Endothelial cell of umbilical vein (primary cell): ENCODE measurements at regions not wholly inside any gene's neighbourhood (a gene's known extent, or its start where the extent isn't known, plus 50 kb on each side); places are given as distances from the start of the nearest gene placed in this dataset.

Source experiments
- EZH2 ChIP-seq: IDR thresholded peaks from 2 replicates; pipeline ENCODE4 v1.6.1; 2012; ENCODE audit warnings: borderline replicate concordance, low read depth, mild to moderate bottlenecking, moderate library complexity, low read length, inconsistent platforms; ENCODE audit not compliant: severe bottlenecking
- GATA2 ChIP-seq: IDR thresholded peaks from 2 replicates; pipeline ENCODE4 v1.7.0; 2011; ENCODE audit warnings: low read depth, mild to moderate bottlenecking, moderate library complexity, mixed read lengths, low read length; ENCODE audit not compliant: insufficient read length, insufficient read depth
- JUN ChIP-seq: IDR thresholded peaks from 2 replicates; pipeline ENCODE4 v1.6.1; 2011; ENCODE audit warnings: borderline replicate concordance, low read depth; ENCODE audit not compliant: insufficient read length, insufficient read depth
- POLR2A ChIP-seq: IDR thresholded peaks from 2 replicates; pipeline ENCODE4 v1.6.1; 2012; ENCODE audit warnings: low read depth, mild to moderate bottlenecking, control low read depth, low read length
- POLR2AphosphoS5 ChIP-seq: IDR thresholded peaks from 2 replicates; pipeline ENCODE4 v1.6.1; 2012; ENCODE audit warnings: low read depth, mild to moderate bottlenecking, control low read depth, low read length, moderate library complexity; ENCODE audit not compliant: insufficient read depth
- TF ChIP-seq, protein P1 (sequence below), 2 donors: IDR thresholded peaks; 1 replicate in 1 of 2; 2 replicates in 1 of 2; pipeline ENCODE4 v1.5.1; 2011; ENCODE audit warnings: low read length in 2 of 2, mild to moderate bottlenecking in 2 of 2, moderate library complexity in 2 of 2, control low read depth in 1 of 2, inconsistent platforms in 1 of 2, low read depth in 1 of 2; ENCODE audit not compliant: insufficient read depth in 1 of 2; ENCODE audit errors: extremely low read depth in 1 of 2
- TF ChIP-seq, protein P2 (sequence below): IDR thresholded peaks from 2 replicates; pipeline ENCODE4 v1.6.1; 2011; ENCODE audit not compliant: insufficient read depth, insufficient read length

DNA sequence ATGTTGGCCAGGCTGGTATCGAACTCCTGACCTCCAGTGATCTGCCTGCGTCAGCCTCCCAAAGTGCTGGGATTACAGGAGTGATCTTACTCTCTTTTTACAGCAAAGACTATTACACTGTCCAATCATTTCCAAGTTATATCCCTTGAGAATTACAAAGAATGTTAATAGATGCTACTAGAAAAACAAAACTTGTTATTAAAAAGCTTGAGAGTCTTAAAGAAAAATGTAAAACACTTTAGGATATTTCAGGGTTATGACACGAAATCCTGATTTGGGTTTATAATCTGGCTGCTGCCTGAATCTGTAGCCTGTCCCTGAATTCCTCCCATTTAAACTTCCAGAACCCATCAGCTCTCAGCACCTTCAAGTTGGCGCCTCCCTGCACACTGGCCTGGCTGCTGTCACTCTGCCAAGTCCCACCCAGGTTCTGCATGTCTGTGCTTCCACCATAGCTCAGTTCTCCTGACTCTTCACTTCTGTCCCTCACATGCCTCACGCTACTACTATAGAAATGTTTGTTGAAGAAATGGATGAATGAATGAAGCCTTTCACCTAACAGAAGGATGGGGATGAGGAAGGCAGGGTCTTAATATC is 55.8 kb upstream of the RFXAP start:
- TF ChIP-seq POLR2A (no peak), JUN (no peak), POLR2AphosphoS5 (no peak), EZH2 (no peak), GATA2 (no peak)
- TF ChIP-seq, protein P1, sequence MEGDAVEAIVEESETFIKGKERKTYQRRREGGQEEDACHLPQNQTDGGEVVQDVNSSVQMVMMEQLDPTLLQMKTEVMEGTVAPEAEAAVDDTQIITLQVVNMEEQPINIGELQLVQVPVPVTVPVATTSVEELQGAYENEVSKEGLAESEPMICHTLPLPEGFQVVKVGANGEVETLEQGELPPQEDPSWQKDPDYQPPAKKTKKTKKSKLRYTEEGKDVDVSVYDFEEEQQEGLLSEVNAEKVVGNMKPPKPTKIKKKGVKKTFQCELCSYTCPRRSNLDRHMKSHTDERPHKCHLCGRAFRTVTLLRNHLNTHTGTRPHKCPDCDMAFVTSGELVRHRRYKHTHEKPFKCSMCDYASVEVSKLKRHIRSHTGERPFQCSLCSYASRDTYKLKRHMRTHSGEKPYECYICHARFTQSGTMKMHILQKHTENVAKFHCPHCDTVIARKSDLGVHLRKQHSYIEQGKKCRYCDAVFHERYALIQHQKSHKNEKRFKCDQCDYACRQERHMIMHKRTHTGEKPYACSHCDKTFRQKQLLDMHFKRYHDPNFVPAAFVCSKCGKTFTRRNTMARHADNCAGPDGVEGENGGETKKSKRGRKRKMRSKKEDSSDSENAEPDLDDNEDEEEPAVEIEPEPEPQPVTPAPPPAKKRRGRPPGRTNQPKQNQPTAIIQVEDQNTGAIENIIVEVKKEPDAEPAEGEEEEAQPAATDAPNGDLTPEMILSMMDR (IDR thresholded peaks at IDR 0.05; ENCODE audit: extremely low read depth in 1 of 2, insufficient read depth in 1 of 2, low read depth in 1 of 2, low read length in 2 of 2) = no peak
- TF ChIP-seq, protein P2, sequence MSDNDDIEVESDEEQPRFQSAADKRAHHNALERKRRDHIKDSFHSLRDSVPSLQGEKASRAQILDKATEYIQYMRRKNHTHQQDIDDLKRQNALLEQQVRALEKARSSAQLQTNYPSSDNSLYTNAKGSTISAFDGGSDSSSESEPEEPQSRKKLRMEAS = no peak
